Choroid plexus epithelial cell (primary cell): ENCODE measurements at regions not wholly inside any gene's neighbourhood (a gene's known extent, or its start where the extent isn't known, plus 50 kb on each side); places are given as distances from the start of the nearest gene placed in this dataset.

Source experiments
- DNase-seq: peaks from one replicate; pipeline ENCODE4 v3.0.0-alpha.2; 2010; ENCODE audit warnings: low read depth
- H3K4me3 ChIP-seq: 2 replicates; pipeline ENCODE4 v1.5.1; 2011; ENCODE audit warnings: low read depth, mild to moderate bottlenecking, control low read depth, low read length, moderate library complexity
- CTCF ChIP-seq: conservative IDR thresholded peaks from 2 replicates; pipeline ENCODE4 v1.5.1; 2011; ENCODE audit warnings: low read depth, mild to moderate bottlenecking, control low read depth, inconsistent platforms, low read length, moderate library complexity

DNA sequence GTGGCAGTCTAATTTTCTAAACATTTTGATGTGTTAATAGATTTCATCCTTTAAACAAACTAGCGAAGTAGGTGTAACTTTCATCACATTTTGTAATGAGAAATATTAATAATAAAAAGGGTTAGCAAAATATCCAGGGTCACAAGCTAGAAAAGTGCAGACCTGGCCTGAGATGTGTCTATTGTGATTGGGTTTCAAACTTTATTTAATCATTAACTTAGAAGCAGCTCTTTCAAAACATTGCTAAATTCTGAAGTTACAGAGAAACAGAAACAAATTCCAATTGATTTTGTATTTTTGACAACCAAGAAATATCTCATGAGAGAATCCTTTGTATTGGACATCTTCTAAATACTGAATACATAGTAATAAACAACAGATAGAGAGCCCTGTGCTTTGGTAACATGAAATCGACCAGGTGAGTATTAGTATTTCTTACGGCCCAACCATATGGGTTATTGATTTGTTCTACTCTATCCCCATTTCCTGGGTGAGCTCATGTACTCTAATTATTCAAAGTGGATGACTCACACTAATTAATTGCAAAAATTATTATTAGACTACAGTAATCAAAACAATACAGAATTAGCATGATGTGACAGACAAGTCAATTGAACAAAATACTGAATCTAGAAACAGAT, 1093.8 kb upstream of the AGA start:
- no peak overlapping the region for H3K4me3 ChIP-seq
- TF ChIP-seq CTCF: no peak
- DNase-seq: no peak

DNA sequence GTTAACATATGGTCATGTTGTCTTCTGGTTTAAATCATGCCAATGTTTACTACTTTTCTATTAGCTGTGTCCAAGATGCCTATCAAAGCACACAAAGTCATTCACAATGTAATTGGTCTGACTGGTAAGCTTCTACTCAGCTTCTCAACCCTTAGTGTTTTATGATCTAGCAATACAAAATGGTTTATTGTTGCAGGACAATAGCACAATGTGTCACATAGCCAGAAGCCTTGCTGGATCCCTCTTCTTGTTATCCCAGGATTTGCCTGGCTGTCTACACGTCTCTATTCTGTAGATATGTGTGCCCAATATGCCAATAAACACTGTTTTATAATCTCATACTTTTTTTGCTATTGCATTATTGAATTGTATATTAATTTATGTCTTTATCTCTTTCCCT, 1111.0 kb upstream of the AGA start:
- H3K4me3 ChIP-seq: no peak overlapping the region
- no peak for DNase-seq
- TF ChIP-seq CTCF: no peak

- TF ChIP-seq CTCF: no peak
- no peak for DNase-seq
- no peak overlapping the region for H3K4me3 ChIP-seq
Observed at GRCh38 chr4:178554352-178554751, 1112.1 kb upstream of the AGA start.

DNA sequence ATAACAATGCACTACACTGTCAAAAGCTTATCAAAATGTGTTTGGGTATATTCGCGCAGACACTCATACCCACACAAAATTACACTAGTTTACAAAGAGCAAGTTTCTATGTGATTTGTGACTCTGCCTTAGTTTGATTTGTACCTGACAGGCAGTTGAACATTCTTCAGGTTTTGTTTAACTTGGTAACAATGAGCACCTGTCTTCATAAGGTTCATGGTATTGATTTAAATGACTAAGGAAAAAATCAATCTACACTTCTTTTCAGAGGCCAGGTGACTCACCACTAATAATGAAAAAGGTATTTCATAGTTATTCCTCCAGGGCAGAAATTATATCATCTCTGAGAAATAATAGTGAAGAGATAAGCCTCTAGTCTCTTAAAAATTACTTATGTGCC, 1114.6 kb upstream of the AGA start:
- no peak for DNase-seq
- no peak overlapping the region for H3K4me3 ChIP-seq
- TF ChIP-seq CTCF: no peak

DNA sequence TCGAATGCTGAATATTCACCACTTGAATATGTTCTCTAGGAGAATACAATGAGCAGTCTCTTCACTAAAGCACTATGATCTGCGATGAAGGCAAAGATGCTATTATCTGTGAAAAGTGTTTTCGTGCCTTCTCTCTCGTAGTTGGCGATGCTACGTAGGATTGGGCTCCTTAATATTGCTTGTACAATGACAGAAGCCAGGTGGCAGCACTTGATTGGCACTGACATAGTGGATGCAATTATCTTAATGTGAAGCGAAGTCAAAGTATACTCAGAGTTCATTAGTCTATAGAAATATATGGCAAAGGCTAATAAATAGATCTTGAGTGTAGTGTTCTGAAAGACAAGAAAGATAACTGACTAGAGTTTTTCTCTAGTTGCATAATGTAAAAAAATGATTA, 1135.7 kb upstream of the AGA start:
- H3K4me3 ChIP-seq: no peak overlapping the region
- no peak for TF ChIP-seq CTCF
- no peak for DNase-seq

- DNase-seq: no peak
- no peak overlapping the region for H3K4me3 ChIP-seq
- no peak for TF ChIP-seq CTCF
Observed at GRCh38 chr4:178595500-178596138, 1153.4 kb upstream of the AGA start.

- no peak for DNase-seq
- no peak for TF ChIP-seq CTCF
- no peak overlapping the region for H3K4me3 ChIP-seq
Observed at GRCh38 chr4:178598672-178599071, 1156.4 kb upstream of the AGA start.
